NCI-H510A (cell line): ENCODE measurements at regions not wholly inside any gene's neighbourhood (a gene's known extent, or its start where the extent isn't known, plus 50 kb on each side); places are given as distances from the start of the nearest gene placed in this dataset.
"Not testable (repeated sequence)": the region's sequence is repeated elsewhere in the genome, so short reads cannot be mapped to it uniquely, and the experiment has no call there.

Source experiments
- DNase-seq: peaks from one replicate; lab custom pipeline; 2025; lab: John Stamatoyannopoulos, UW

GRCh38 chr15:79157631-79158592 is 67.3 kb upstream of the RASGRF1 start:
- DNase-seq = no peak

- no peak for DNase-seq
Observed at GRCh38 chr15:79156704-79157375, 66.3 kb upstream of the RASGRF1 start.

- DNase-seq = no peak
Observed at GRCh38 chr15:79154483-79155135, 64.0 kb upstream of the RASGRF1 start.

GRCh38 chr15:79144290-79144689 is 53.7 kb upstream of the RASGRF1 start:
- not testable (repeated sequence) for DNase-seq

GRCh38 chr15:79140846-79141570 is 50.4 kb upstream of the RASGRF1 start:
- DNase-seq = no peak
